DMS153 treated with DMSO at 0.1 percent for 48 hours (cell line): ENCODE measurements at regions not wholly inside any gene's neighbourhood (a gene's known extent, or its start where the extent isn't known, plus 50 kb on each side); places are given as distances from the start of the nearest gene placed in this dataset.
"Not testable (repeated sequence)": the region's sequence is repeated elsewhere in the genome, so short reads cannot be mapped to it uniquely, and the experiment has no call there.

Source experiments
- DNase-seq: peaks from one replicate; lab custom pipeline; 2025; ENCODE audit not compliant: unreplicated experiment; lab: John Stamatoyannopoulos, UW

DNA sequence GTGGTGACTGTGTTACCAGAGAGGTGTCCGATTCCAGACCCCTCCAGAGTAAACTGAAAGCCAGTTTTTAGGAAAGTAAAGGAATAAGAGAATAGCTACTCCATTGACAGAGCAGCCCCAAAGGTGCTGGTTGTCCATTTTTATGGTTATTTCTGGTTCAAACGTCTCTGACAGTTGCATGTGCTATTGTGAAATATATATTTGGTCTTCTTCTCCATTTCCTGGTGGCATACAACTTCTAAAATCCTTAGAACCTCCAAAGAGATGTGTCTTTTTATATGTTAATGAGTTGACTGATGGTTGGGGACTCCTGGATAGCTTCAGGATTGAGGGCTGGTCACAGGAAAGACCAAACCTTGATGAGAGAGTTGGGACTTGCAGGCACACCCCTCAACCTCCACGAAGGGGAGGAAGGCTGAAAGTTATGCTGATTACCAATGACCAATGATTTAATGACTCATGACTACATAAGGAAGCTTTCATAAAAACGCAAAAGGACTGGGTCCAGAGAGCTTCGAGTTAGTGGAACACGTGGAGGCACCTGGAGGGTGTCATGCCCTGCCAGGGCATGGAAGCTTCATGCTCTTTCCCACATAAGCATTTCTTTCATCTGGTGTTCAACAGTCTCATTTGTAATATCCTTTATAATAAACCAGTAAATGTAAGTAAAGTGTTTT, 100.7 kb downstream of the SLC16A1 start:
- no peak for DNase-seq

DNA sequence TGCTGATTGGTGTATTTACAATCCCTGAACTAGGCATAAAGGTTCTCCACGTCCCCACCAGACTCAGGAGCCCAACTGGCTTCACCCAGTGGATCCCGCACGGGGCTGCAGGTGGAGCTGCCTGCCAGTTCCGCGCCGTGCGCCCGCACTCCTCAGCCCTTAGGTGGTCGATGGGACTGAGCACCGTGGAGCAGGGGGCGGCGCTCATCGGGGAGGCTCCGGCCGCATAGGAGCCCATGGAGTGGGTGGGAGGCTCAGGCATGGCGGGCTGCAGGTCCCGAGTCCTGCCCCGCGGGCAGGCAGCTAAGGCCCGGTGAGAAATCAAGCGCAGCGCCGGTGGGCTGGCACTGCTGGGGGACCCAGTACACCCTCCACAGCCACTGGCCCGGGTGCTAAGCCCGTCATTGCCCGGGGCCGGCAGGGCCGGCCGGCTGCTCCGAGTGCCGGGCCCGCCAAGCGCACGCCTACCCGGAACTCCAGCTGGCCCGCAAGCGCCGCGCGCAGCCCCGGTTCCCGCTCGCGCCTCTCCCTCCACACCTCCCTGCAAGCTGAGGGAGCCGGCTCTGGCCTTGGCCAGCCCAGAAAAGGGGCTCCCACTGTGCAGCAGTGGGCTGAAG, 101.5 kb downstream of the SLC16A1 start:
- not testable (repeated sequence) for DNase-seq

DNA sequence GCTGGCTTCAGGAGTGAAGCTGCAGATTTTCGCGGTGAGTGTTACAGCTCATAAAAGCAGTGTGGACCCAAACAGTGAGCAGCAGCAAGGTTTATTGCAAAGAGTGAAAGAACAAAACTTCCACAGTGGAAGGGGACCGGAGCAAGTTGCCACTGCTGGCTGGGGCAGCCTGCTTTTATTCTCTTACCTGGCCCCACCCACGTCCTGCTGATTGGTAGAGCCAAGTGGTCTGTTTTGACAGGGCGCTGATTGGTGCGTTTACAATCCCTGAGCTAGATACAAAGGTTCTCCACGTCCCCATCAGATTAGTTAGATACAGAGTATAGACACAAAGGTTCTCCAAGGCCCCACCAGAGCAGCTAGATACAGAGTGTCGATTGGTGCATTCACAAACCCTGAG, 102.1 kb downstream of the SLC16A1 start:
- DNase-seq = not testable (repeated sequence)

DNA sequence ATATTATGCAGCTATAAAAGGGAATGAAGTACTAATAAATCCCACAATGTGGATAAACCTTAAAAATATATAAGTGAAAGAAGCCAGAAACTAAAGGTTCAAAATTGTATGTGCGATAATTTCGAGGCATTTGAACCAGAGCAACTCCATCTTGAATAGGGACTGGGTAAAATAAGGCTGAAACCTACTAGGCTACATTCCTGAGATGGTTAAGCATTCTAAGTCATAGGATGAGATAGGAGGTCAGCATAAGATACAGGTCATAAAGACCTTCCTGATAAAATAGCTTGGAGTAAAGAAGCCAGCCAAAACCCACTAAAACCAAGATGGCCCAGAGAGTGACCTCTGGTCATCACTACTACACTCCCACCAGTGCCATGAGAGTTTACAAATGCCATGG, 103.1 kb downstream of the SLC16A1 start:
- no peak for DNase-seq

DNA sequence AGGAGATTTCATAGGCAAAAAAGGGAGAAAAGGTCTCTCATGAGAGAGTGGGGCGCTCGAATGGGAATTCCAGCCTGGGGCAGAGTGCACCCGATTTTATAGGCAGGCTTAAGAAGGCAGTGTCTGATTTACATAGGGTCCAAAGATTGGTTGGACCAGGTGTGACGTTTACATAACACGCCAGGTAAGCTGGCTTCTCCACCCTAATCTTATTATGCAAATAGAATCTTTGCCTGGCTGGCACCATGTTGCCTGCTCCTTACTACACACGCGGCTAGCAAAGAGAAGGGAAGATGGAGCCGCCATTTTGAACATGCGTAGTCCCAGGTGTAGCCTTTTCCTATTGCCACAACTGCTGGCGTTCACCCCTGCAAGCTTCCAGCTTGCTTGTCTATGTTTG, 103.7 kb downstream of the SLC16A1 start:
- no peak for DNase-seq

DNA sequence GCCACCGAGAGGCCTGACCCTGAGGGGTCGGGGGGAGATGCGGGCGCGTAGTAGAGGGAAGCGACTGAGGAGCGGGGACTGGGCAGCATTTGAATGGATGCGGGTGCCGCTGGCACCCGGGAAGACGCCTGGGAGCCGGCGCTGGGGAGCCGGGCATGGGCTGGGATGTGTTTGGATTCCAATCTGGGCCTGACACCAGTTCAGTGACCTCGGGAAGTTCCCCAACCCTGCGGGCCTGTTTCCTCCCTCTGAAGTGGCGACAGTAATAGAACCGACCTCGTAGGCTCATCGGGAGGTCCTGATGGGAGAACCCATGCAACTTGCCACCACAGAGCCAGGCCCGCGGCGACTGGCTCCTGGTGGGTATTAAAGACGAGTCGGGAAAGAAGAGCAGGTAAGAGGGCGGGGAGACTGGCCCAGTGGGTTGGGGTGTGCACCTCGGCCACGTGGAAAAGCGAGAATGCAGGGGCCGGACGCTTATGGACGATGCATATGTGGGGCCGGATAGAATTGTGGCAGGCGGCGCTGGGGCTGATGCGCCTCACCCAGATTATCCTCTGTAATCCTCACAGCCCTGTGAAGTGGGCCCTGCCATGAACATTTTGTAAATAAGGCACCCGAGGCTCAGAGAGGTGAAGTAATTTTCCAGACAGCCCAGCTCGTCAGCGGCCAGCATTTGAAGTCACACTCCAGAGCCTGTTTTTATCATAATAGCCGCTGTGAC, 105.8 kb downstream of the SLC16A1 start:
- no peak for DNase-seq

DNA sequence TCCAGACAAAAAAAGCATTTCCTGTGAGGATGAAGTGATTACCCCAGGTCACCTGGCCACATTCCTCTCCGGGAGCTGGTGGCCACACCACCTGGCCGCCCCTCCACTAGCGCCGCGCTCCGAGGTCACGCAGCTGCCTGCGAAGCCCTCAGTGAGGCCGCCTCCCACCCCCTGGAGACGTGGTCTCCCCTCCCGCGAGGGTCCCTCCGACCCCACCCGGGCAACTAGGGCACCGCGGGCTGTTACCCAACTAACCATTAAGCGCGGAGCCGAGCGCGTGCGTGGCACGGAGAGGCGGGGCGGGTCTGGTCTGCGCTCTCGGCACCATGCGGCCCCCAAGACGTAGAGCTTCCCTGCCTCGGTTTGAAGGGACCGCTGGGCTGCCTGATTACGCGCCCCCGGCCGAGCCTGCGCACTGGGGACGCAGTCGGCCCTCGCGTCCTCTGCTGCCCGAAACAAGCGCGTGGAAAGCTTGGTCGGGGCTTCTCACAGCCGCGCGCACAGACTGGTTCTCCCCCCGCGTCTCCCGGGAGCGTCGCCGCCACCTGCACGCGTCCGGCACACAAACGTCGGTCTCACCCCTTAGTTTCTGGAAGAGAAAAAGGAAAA, 106.5 kb downstream of the SLC16A1 start:
- DNase-seq = no peak

DNA sequence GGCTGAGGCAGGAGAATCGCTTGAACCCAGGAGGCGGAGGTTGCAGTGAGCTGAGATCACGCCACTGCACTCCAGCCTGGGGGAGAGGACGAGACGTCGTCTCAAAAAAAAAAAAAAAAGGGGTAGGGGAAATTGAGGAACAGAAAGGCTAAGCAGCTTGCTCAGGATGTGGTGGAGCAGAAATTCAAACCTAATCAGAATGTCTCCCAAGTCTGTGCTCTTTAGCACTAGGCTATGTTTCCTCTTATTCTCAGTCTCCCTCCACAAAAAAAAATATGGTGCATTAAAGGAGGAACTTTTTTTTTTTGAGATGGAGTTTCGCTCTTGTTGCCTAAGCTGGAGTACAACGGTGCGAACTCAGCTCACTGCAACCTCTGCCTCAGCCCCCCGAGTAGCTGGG, 114.2 kb downstream of the SLC16A1 start:
- DNase-seq = no peak

DNA sequence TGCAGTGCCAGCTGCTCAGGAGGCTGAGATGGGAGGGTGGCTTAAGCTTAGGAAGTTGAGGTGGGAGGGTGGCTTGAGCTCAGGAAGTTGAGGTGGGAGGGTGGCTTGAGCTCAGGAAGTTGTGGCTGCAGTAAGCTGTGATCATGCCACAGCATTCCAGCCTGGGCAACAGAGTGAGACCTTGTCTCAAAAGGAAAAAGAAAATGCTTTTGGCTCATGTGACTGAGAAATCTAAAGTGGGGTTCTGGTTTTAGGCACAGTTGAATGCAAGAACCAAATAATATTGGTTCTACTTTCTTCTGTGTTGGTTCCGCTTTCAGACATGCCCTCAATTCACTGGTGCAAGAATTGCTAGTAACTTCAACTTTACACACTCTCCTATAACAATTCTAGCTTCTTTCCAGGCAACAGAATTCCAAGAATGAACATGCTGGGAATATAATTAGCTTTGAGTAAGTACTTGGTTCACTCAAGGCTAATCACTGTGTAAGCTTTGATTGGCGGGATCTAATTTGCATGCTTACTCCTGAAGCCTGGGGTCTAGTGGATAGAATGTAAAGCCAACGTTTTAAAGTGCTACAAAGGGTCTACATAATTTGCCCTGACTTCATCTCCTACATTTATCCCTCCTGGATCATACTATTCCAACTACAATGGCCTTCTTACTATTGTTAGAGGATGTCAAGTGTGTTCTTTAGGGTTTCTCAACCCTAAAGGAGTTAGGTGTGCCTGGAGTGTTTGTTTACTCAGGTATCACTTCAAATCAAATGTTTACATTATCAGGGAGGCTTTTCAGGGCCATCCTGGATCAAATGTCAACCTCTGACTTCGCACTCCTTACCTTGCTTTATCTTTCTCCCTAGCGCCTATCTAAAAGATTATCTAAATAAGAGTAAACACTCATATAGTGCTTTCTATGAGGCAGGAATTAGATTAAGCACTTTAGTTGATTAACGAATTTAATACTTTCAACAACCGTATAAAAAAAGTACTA, 115.1 kb downstream of the SLC16A1 start:
- peak; percentile 18 for DNase-seq

DNA sequence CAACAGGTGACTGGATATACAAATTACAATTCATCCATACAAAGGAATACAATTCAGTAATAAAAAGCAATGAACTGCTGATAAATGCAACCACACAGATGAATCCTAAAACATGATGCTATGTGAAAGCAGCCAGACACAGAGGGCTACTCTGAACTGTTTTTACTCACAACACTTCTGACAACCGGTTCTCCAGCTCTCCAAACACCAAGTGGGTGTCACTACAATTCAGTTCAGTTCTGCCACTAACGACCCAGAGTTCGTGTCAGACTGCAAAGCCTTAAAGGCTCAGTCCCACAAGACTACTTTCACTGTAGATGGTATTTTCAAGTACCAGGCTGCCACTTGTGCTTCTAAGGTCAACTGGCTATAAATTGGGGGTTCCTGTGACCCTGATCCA, 119.4 kb downstream of the SLC16A1 start:
- no peak for DNase-seq

DNA sequence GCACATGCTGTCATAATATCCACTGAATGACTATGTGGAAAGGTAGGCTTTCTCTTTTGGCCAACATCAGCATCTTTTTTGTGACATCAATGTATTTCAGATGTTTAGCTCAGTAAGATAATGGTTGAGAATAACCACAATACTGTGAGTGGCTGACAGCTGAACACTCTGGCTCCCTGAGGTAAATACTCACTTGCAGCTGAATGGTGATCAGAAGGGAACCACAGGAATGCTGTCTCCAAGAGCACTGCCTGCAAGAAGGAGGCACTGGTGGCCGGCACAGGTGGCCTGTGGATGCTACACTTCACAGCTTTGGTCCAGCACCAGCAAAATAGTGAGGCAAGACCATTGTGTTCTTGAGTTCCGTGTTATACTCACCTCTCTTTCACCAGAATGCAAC, 118.7 kb upstream of the PPM1J start:
- DNase-seq = no peak

DNA sequence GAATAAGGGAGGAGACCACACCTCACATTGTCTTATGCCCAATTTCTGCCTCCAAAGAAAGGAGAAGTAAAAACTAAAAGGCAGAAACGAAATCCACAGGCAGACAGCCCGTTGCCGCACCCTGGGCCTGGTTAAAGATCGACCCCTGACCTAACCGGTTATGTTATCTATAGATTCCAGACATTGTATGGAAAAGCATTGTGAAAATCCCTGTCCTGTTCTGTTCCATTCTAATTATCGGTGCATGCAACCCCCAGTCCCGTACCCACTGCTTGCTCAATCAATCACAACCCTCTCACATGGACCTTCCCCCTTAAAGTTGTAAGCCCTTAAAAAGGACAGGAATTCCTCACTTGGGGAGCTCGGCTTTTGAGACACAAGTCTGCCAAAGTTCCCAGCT, 117.1 kb upstream of the PPM1J start:
- DNase-seq = not testable (repeated sequence)

DNA sequence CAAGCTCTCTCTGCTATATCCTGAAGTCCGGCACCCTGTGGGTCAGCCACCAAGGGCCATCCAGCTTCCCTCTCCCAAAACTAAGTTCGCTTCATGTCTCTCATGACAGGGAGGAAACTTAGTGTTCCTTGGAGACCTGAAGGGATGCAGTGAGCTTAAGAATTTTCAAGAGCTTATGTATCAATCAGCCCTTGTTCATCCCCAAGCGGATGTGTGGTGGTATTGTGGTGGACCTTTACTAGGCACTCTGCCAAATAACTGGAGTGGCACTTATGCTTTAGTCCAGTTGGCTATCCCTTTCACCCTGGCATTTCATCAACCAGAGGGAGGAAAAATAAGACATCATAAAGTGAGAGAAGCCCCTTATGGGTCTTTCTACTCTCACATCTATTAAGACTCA, 114.6 kb upstream of the PPM1J start:
- DNase-seq = not testable (repeated sequence)

DNA sequence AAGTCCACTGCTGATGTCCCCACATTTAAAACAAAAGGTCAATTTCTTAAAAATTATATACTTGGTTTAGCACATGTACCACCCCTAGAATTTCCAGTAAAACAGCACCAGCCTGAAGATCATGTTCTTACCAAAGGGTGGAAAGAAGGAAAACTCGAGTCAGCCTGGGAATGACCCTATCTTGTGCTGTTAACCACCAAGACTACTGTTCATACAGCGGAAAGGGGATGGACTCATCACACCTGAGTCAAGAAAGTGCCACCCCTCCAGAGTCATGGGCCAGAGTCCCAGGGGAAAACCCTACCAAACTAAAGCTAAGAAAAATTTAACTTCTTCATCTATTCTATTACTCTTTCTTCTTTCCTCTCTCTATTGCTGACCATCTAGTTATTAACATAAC, 113.6 kb upstream of the PPM1J start:
- DNase-seq = no peak

DNA sequence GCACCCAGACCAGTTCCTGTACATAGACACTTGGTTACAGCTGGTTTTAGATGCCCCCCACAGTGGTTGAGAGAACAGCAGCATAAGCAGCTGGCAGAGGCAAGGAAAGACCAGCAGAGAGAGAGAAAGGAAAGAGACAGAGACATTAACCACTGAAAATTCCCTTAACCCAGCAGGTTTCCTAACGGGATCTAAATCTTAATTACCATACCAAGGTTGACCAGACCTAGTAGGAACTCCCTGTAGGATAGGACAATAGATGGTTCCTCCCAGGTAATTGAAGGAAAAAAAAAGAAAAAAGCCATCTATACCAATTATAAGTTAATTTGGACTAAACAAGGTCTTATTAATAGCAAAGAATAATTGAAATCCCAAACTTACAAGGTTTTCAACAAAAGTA, 112.3 kb upstream of the PPM1J start:
- not testable (repeated sequence) for DNase-seq

DNA sequence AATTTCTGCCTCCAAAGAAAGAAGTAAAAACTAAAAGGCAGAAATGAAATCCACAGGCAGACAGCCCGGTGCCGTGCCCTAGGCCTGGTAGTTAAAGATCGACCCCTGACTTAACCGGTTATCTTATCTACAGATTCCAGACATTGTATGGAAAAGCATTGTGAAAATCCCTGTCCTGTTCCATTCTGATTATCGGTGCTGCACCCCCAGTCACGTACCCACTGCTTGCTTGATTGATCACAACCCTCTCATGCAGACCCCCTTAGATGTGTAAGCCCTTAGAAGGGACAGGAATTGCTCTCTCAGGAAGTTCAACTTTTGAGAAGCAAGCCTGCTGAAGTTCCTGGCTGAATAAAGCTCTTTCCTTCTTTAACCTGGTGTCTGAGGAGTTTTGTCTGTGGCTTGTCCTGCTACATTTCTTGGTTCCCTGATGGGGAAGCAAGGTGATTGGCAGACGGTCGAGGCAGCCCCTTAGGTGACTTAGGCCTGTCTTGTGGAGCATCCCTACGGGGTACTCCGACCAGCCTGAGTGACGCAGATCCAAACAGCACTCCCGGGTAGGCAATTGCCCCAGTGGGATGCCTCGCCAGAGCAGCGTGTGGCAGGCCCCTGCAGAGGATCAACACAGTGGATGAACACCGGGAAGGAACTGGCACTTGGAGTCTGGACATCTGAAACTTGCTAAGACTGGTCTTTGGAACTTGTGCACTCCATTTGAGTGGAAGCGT, 111.2 kb upstream of the PPM1J start:
- no peak for DNase-seq

DNA sequence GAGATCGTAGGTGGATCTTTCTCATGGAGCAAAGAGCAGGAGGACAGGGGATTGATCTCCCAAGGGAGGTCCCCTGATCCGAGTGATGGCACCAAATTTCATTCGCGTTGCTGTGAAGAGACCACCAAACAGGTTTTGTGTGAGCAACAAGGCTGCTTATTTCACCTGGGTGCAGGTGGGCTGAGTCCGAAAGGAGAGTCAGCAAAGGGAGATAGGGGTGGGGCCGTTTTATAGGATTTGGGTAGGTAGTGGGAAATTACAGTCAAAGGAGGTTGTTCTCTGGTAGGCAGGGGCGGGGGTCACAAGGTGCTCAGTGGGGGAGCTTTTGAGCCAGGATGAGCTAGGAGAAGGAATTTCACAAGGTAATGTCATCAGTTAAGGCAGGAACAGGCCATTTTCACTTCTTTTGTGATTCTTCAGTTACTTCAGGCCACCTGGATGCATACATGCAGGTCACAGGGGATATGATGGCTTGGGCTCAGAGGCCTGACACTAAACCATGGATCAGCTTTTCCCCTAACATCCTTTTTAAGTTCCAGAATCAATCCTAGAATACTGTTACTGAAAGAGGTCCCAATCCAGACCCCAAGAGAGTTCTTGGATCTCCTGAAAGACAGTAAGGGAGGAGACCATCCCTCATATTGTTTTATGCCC, 110.6 kb upstream of the PPM1J start:
- not testable (repeated sequence) for DNase-seq

DNA sequence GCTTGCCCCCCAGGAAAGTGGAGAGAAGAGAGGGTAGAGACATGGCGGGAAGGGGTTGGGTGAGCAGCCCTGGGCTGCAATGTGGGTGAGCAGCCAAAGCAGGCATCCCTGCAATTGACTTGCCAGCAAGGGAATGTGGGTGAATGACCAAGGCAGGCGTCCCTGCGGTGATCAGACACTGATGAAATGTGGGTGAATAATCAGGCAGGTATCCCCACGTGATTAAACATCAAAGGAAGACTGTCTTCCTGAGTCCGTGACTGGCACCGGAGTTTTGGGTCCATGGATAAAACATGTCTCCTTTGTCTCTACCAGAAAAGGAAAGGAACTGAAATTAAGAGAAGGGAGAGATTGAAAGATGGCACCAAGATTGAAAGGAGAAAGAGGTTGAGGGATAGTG, 109.9 kb upstream of the PPM1J start:
- not testable (repeated sequence) for DNase-seq

DNA sequence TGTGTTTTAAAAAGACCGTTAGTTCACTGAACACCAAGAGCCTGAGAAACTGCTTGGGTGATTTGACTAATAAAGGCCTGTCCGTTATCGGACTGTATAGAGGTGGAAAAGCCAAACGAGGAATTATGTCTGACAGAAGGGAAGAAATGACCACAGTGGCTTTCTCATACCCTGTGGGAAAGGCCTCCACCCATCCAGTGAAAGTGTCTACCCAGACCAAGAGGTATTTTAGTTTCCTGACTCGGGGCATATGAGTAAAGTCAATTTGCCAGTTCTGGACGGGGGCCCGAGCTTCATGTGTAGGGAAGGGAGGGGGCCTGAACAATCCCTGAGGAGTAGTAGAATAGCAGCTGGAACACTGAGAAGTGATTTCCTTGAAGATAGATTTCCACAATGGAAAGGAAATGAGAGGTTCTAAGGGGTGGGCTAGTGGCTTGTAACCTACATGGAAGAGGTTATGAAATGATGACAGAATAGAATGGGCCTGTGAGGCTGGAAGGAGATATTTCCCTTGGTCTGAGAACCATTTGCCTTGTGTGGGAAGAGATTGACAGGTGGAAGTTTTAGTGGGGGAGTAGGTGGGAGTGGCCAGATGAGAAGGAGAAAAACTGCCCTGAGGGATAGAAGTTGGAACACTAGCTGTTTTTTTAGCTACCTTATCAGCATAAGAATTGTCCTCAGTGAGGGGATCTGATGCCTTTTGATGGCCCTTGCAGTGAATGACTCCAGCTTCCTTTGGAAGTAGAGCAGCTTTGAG, 106.4 kb upstream of the PPM1J start:
- DNase-seq = not testable (repeated sequence)
